ENCODE measurements at regions not wholly inside any gene's neighbourhood (a gene's known extent, or its start where the extent isn't known, plus 50 kb on each side); places are given as distances from the start of the nearest gene placed in this dataset.

GRCh38 chr6:15066089-15066758 lies 179.6 kb upstream of the JARID2 start:
- TF ChIP-seq CTCF (IDR thresholded peaks at IDR 0.05) (no peak), POLR2A (IDR thresholded peaks at IDR 0.05) (no peak)
